WTC11 (cell line): ENCODE measurements at regions not wholly inside any gene's neighbourhood (a gene's known extent, or its start where the extent isn't known, plus 50 kb on each side); places are given as distances from the start of the nearest gene placed in this dataset.

Experiments
- ATAC-seq: fragments of 200-7000 bp; cut with Tn5 transposase; 2 replicates; pipeline ENCODE4 v1.10.0; 2021; ENCODE audit warnings: mild to moderate bottlenecking, moderate library complexity
- CTCF ChIA-PET: fragments of 300-600 bp; sonication (Branson Sonifier 250); formaldehyde crosslinking; loops from one replicate; lab custom pipeline; 2021; ENCODE audit warnings: antibody characterized with exemption; lab: Charles Lee
- POLR2A ChIA-PET: fragments of 350-600 bp; sonication (Branson Sonifier 250); formaldehyde crosslinking; loops from one replicate; lab custom pipeline; 2021; ENCODE audit warnings: antibody characterized with exemption; lab: Charles Lee
- DNase-seq: peaks from one replicate; pipeline ENCODE4 v3.0.0; 2021; ENCODE audit warnings: low spot score
- H3K27ac Mint-ChIP-seq: 2 replicates; pipeline ENCODE4 v1.8.0; 2021; ENCODE audit warnings: mixed read lengths
- H3K27me3 Mint-ChIP-seq: 2 replicates; pipeline ENCODE4 v1.8.0; 2021; ENCODE audit warnings: low read depth, mild to moderate bottlenecking, moderate library complexity, mixed read lengths
- H3K36me3 Mint-ChIP-seq: 2 replicates; pipeline ENCODE4 v1.8.0; 2021; ENCODE audit warnings: mixed read lengths
- H3K4me1 Mint-ChIP-seq: 2 replicates; pipeline ENCODE4 v1.8.0; 2022; ENCODE audit warnings: mixed read lengths
- H3K4me3 Mint-ChIP-seq: 2 replicates; pipeline ENCODE4 v1.8.0; 2021; ENCODE audit warnings: mild to moderate bottlenecking, moderate library complexity, mixed read lengths
- H3K9me3 Mint-ChIP-seq: 2 replicates; pipeline ENCODE4 v1.8.0; 2021; ENCODE audit warnings: mixed read lengths
- AFF4 ChIP-seq: sonication (generic); formaldehyde crosslinking; IDR thresholded peaks from 2 replicates; pipeline ENCODE4 v1.8.1; 2023; ENCODE audit warnings: mild to moderate bottlenecking, missing genetic modification reagents, borderline replicate concordance
- E2F5 ChIP-seq: sonication (generic); formaldehyde crosslinking; IDR thresholded peaks from 2 replicates; pipeline ENCODE4 v1.8.1; 2022; ENCODE audit warnings: mild to moderate bottlenecking, moderate library complexity, missing genetic modification reagents
- EMX1 ChIP-seq: fragments of 250-450 bp; sonication (Bioruptor Pico); IDR thresholded peaks from 2 replicates; pipeline ENCODE4 v1.8.0; 2021; ENCODE audit warnings: mild to moderate bottlenecking
- ERG ChIP-seq: fragments of 250-450 bp; sonication (Bioruptor Pico); IDR thresholded peaks from 2 replicates; pipeline ENCODE4 v1.8.0; 2021; ENCODE audit warnings: mild to moderate bottlenecking
- ESRRA ChIP-seq: sonication (generic); formaldehyde crosslinking; IDR thresholded peaks from 2 replicates; pipeline ENCODE4 v1.8.1; 2022; ENCODE audit warnings: mild to moderate bottlenecking, missing genetic modification reagents, borderline replicate concordance
- ETV6 ChIP-seq: sonication (generic); formaldehyde crosslinking; IDR thresholded peaks from 2 replicates; pipeline ENCODE4 v1.8.1; 2022; ENCODE audit warnings: mild to moderate bottlenecking, missing genetic modification reagents
- FOXK1 ChIP-seq: sonication (generic); formaldehyde crosslinking; IDR thresholded peaks from 2 replicates; pipeline ENCODE4 v1.8.0; 2022; ENCODE audit warnings: mild to moderate bottlenecking, moderate library complexity, missing genetic modification reagents
- FOXP1 ChIP-seq: sonication (generic); formaldehyde crosslinking; IDR thresholded peaks from 2 replicates; pipeline ENCODE4 v1.8.0; 2022; ENCODE audit warnings: missing genetic modification reagents, mild to moderate bottlenecking, moderate library complexity, borderline replicate concordance
- GRHL2 ChIP-seq: fragments of 250-450 bp; sonication (Bioruptor Pico); IDR thresholded peaks from 2 replicates; pipeline ENCODE4 v1.8.0; 2022; ENCODE audit warnings: mild to moderate bottlenecking, moderate library complexity; ENCODE audit not compliant: insufficient replicate concordance, severe bottlenecking
- JUN ChIP-seq: sonication (generic); formaldehyde crosslinking; IDR thresholded peaks from 2 replicates; pipeline ENCODE4 v1.8.0; 2023; ENCODE audit warnings: mild to moderate bottlenecking, missing genetic modification reagents
- NR3C1 ChIP-seq: sonication (generic); formaldehyde crosslinking; conservative IDR thresholded peaks from 2 replicates; pipeline ENCODE4 v1.8.1; 2023; ENCODE audit warnings: low read depth, mild to moderate bottlenecking, missing genetic modification reagents
- OVOL2 ChIP-seq: fragments of 250-450 bp; sonication (Bioruptor Pico); IDR thresholded peaks from 2 replicates; pipeline ENCODE4 v1.9.0; 2021; ENCODE audit warnings: mild to moderate bottlenecking, borderline replicate concordance
- PRRX2 ChIP-seq: fragments of 250-450 bp; sonication (Bioruptor Pico); IDR thresholded peaks from 2 replicates; pipeline ENCODE4 v1.8.0; 2021; ENCODE audit warnings: mild to moderate bottlenecking
- SMAD3 ChIP-seq: sonication (generic); formaldehyde crosslinking; IDR thresholded peaks from 2 replicates; pipeline ENCODE4 v1.8.0; 2022; ENCODE audit warnings: missing genetic modification reagents, mild to moderate bottlenecking, borderline replicate concordance
- SMAD4 ChIP-seq: sonication (generic); formaldehyde crosslinking; IDR thresholded peaks from 2 replicates; pipeline ENCODE4 v1.8.0; 2022; ENCODE audit warnings: mild to moderate bottlenecking, missing genetic modification reagents
- SP1 ChIP-seq: sonication (generic); formaldehyde crosslinking; conservative IDR thresholded peaks from 2 replicates; pipeline ENCODE4 v1.8.1; 2022; ENCODE audit warnings: missing genetic modification reagents
- TP53 ChIP-seq: sonication (generic); formaldehyde crosslinking; IDR thresholded peaks from 2 replicates; pipeline ENCODE4 v1.8.1; 2023; ENCODE audit warnings: mild to moderate bottlenecking, missing genetic modification reagents
- USF2 ChIP-seq: sonication (generic); formaldehyde crosslinking; IDR thresholded peaks from 2 replicates; pipeline ENCODE4 v1.8.1; 2023; ENCODE audit warnings: mild to moderate bottlenecking, missing genetic modification reagents, moderate library complexity
- ZNF232 ChIP-seq: sonication (generic); formaldehyde crosslinking; IDR thresholded peaks from 2 replicates; pipeline ENCODE4 v1.8.0; 2022; ENCODE audit warnings: mild to moderate bottlenecking, missing genetic modification reagents
- ZNF396 ChIP-seq: fragments of 250-450 bp; sonication (Bioruptor Pico); IDR thresholded peaks from 2 replicates; pipeline ENCODE4 v1.8.0; 2021; ENCODE audit warnings: mild to moderate bottlenecking, moderate library complexity, borderline replicate concordance
- ZNF425 ChIP-seq: fragments of 250-450 bp; sonication (Bioruptor Pico); conservative IDR thresholded peaks from 2 replicates; pipeline ENCODE4 v1.9.0; 2021; ENCODE audit warnings: mild to moderate bottlenecking
- ZSCAN18 ChIP-seq: fragments of 250-450 bp; sonication (Bioruptor Pico); IDR thresholded peaks from 2 replicates; pipeline ENCODE4 v2.1.2; 2022; ENCODE audit warnings: mild to moderate bottlenecking, moderate library complexity

GRCh38 chr9:108643731-108644510, 211.9 kb downstream of the ACTL7B start:
- no peak overlapping the region for H3K4me3 Mint-ChIP-seq
- H3K27ac Mint-ChIP-seq: no peak overlapping the region
- POLR2A ChIA-PET: no interaction called here

GRCh38 chr9:108642871-108643270, 212.9 kb downstream of the ACTL7B start:
- Mint-ChIP-seq H3K27me3 (no peaks in the 10 kb centered on the region), H3K4me1 (peaks cover 3% of the 10 kb centered on the region; the same call in 1 of the 2 replicates), H3K4me3 (no peak overlapping the region)
- POLR2A ChIA-PET: no interaction called here
- DNase-seq (no peak), ATAC-seq (no peak)
- CTCF ChIA-PET: no interaction called here
- TF ChIP-seq SP1 (CRISPR knock-in tag): no peak
- TF ChIP-seq, all 79 proteins: peak for 0
- Mint-ChIP-seq H3K27ac (no peak overlapping the region), H3K36me3 (no peaks in the 10 kb centered on the region), H3K9me3 (peaks cover 15% of the 10 kb centered on the region; the same call in 1 of the 2 replicates)

More at GRCh38 chr9:108643731-108644510, 211.9 kb downstream of the ACTL7B start:
- DNase-seq: no peak
- ATAC-seq: no peak
- TF ChIP-seq ETV6 (CRISPR knock-in tag): no peak
- no peak for TF ChIP-seq ZNF232 (CRISPR knock-in tag)
- TF ChIP-seq ESRRA (CRISPR knock-in tag): no peak
- no peak for TF ChIP-seq JUN (CRISPR knock-in tag)
- TF ChIP-seq PRRX2: no peak
- no peak for TF ChIP-seq FOXP1
- no peak for TF ChIP-seq NR3C1 (CRISPR knock-in tag)
- TF ChIP-seq E2F5 (CRISPR knock-in tag): no peak
- no peak for TF ChIP-seq TP53 (CRISPR knock-in tag)
- no peak for TF ChIP-seq EMX1
- no peak for TF ChIP-seq OVOL2 (CRISPR knock-in tag)
- no peak for TF ChIP-seq ZNF396
- no peak for TF ChIP-seq USF2 (CRISPR knock-in tag)
- no peak for TF ChIP-seq SMAD4 (CRISPR knock-in tag)
- no peak for TF ChIP-seq FOXK1 (CRISPR knock-in tag)
- no peak for TF ChIP-seq SMAD3 (CRISPR knock-in tag)
- Mint-ChIP-seq H3K27me3 (no peaks in the 10 kb centered on the region), H3K36me3 (no peaks in the 10 kb centered on the region), H3K9me3 (peaks cover 15% of the 10 kb centered on the region; the same call in 1 of the 2 replicates), H3K4me1 (no peaks in the 10 kb centered on the region)
- CTCF ChIA-PET: no interaction called here

GRCh38 chr9:108640230-108640629, 215.6 kb downstream of the ACTL7B start:
- Mint-ChIP-seq H3K36me3 (no peaks in the 10 kb centered on the region), H3K9me3 (peaks cover 6% of the 10 kb centered on the region; the same call in 1 of the 2 replicates), H3K27ac (no peak overlapping the region), H3K4me1 (peaks cover 16% of the 10 kb centered on the region), H3K27me3 (no peaks in the 10 kb centered on the region), H3K4me3 (no peak overlapping the region)
- ChIA-PET CTCF (interaction anchor here (1.0 kb wide), 1 partner anchor 74 kb away, joined by 3 read pairs; no protein-coding TSS in a partner anchor), POLR2A (no interaction called here)
- ATAC-seq: no peak
- DNase-seq: no peak
- no peak for TF ChIP-seq ZNF425 (CRISPR knock-in tag)
- TF ChIP-seq SMAD4 (CRISPR knock-in tag): no peak
- TF ChIP-seq GRHL2 (CRISPR knock-in tag): no peak
- no peak for TF ChIP-seq ZSCAN18 (CRISPR knock-in tag)
- TF ChIP-seq ERG (CRISPR knock-in tag): no peak
- no peak for TF ChIP-seq AFF4 (CRISPR knock-in tag)
